GM12878 (cell line): ENCODE measurements at regions not wholly inside any gene's neighbourhood (a gene's known extent, or its start where the extent isn't known, plus 50 kb on each side); places are given as distances from the start of the nearest gene placed in this dataset.

Experiments used
- ATAC-seq: fragments of 200-7000 bp; cut with Tn5 transposase; 3 replicates; pipeline ENCODE4 v1.9.1; 2020; ENCODE audit warnings: mild to moderate bottlenecking, moderate library complexity
- BruUV-seq: library from RNA; stranded (reverse); fragments of 400-500 nt; replicated peaks from 2 replicates; lab custom pipeline; 2021; lab: Mats Ljungman, UMichigan
- CTCF ChIA-PET: fragments of 300-600 bp; sonication (Branson Sonifier 250); formaldehyde crosslinking; extraction: SDS; loops from one replicate; lab custom pipeline; 2021; ENCODE audit warnings: inconsistent platforms; lab: Yijun Ruan, JAX
- POLR2A ChIA-PET: fragments of 350-600 bp; formaldehyde crosslinking; extraction: SDS; loops from one replicate; lab custom pipeline; 2021; ENCODE audit warnings: inconsistent platforms; lab: Charles Lee
- RAD21 ChIA-PET: fragments of 300-600 bp; sonication (Branson Sonifier 250); formaldehyde crosslinking; loops from one replicate; lab custom pipeline; 2023; ENCODE audit warnings: antibody characterized with exemption; ENCODE audit not compliant: unreplicated experiment; lab: Charles Lee
- SMC1A ChIA-PET: fragments of 300-600 bp; sonication (Branson Sonifier 250); formaldehyde crosslinking; loops from one replicate; lab custom pipeline; 2023; ENCODE audit not compliant: unreplicated experiment, uncharacterized antibody; lab: Charles Lee
- DNase-seq: peaks from one replicate; pipeline ENCODE4 v3.0.0-alpha.2; 2011; ENCODE audit warnings: low read depth, low spot score
- FAIRE-seq: peaks from 3 replicates; lab custom pipeline; 2011; peaks lifted over from hg19 to GRCh38; lab: Jason Lieb, UNC
- H2AFZ ChIP-seq: 2 replicates; pipeline ENCODE4 v1.6.0; 2011; ENCODE audit warnings: low read depth, low read length, control low read depth; ENCODE audit not compliant: control insufficient read depth
- H3K27ac ChIP-seq: 2 replicates; pipeline ENCODE4 v1.5.1; 2011; ENCODE audit warnings: control low read depth; ENCODE audit not compliant: control insufficient read depth, insufficient read depth
- H3K27me3 ChIP-seq, 2 experiments: replicated peaks in 1 of 2; 2 replicates each; pipeline versions ENCODE4 v1.6.0 to v1.6.1; 2011; ENCODE audit warnings: low read length in 1 of 2; ENCODE audit not compliant: control insufficient read depth in 2 of 2, insufficient read depth in 2 of 2
- H3K36me3 ChIP-seq, 2 experiments: 2 replicates each; pipeline ENCODE4 v1.5.1; 2011; ENCODE audit warnings: low read length in 1 of 2; ENCODE audit not compliant: control insufficient read depth in 2 of 2, insufficient read depth in 2 of 2
- H3K4me1 ChIP-seq: 2 replicates; pipeline ENCODE4 v1.6.1; 2011; ENCODE audit warnings: mild to moderate bottlenecking, low read length, moderate library complexity, mixed read lengths; ENCODE audit not compliant: control insufficient read depth, insufficient read depth
- H3K4me2 ChIP-seq: 2 replicates; pipeline ENCODE4 v1.6.0; 2011; ENCODE audit warnings: control low read depth; ENCODE audit not compliant: control insufficient read depth, insufficient read depth
- H3K4me3 ChIP-seq: fragments of 200-600 bp; sonication (generic); 2 replicates; pipeline ENCODE4 v1.5.1; 2016
- H3K79me2 ChIP-seq: 2 replicates; pipeline ENCODE4 v1.6.0; 2011; ENCODE audit warnings: low read length; ENCODE audit not compliant: control insufficient read depth, insufficient read depth
- H3K9ac ChIP-seq: 2 replicates; pipeline ENCODE4 v1.8.0; 2011; ENCODE audit warnings: low read length, control low read depth, mixed read lengths; ENCODE audit not compliant: control insufficient read depth, insufficient read depth
- H3K9me3 ChIP-seq: replicated peaks from 3 replicates; pipeline ENCODE4 v1.5.1; 2011; ENCODE audit warnings: mild to moderate bottlenecking, low read length; ENCODE audit not compliant: control insufficient read depth, insufficient read depth
- H4K20me1 ChIP-seq: 2 replicates; pipeline ENCODE4 v1.6.0; 2011; ENCODE audit not compliant: control insufficient read depth, insufficient read depth
- BCL11A ChIP-seq: IDR thresholded peaks from 2 replicates; pipeline ENCODE4 v1.6.1; 2011; ENCODE audit warnings: low read depth, low read length
- IKZF1 ChIP-seq: fragments of 450-650 bp; conservative IDR thresholded peaks from 2 replicates; pipeline ENCODE4 v1.6.1; 2017; ENCODE audit warnings: antibody characterized with exemption, mild to moderate bottlenecking
- NR2F1 ChIP-seq: fragments of 450-650 bp; conservative IDR thresholded peaks from 2 replicates; pipeline ENCODE4 v1.6.1; 2017; ENCODE audit warnings: mild to moderate bottlenecking
- RBBP5 ChIP-seq: fragments of 200-600 bp; sonication (generic); conservative IDR thresholded peaks from 2 replicates; pipeline ENCODE4 v1.6.1; 2016
- RUNX3 ChIP-seq: IDR thresholded peaks from 2 replicates; pipeline ENCODE4 v1.6.1; 2012; ENCODE audit warnings: low read length, inconsistent platforms
- SIX5 ChIP-seq: IDR thresholded peaks from 2 replicates; pipeline ENCODE4 v1.6.1; 2011; ENCODE audit warnings: mild to moderate bottlenecking, low read depth, low read length, moderate library complexity; ENCODE audit not compliant: severe bottlenecking
- SMAD5 ChIP-seq: IDR thresholded peaks from 2 replicates; pipeline ENCODE4 v1.6.1; 2016; ENCODE audit warnings: antibody characterized with exemption, low read depth
- TCF12 ChIP-seq: IDR thresholded peaks from 2 replicates; pipeline ENCODE4 v1.6.1; 2011; ENCODE audit warnings: low read depth, mild to moderate bottlenecking, low read length
- WGBS: methylation state at CpG from one replicate; pipeline ENCODE4 v1.1.6; 2016; ENCODE audit warnings: low lambda C conversion rate; ENCODE audit not compliant: insufficient replicate concordance, insufficient coverage; ENCODE audit errors: missing lambda C conversion rate; 5-methylcytosine and 5-hydroxymethylcytosine counted together
- in situ Hi-C: fragments of 300-500 bp; cut with MboI; formaldehyde crosslinking; loops from 9 replicates; pipeline ENCODE4 v1.14.3; 2018; ENCODE audit warnings: mixed read lengths
- intact Hi-C: fragments of 100-400 bp; cut with micrococcal nuclease; formaldehyde crosslinking; loops from one replicate; pipeline ENCODE4 v1.14.2; 2022; ENCODE audit not compliant: unreplicated experiment
- TF ChIP-seq, protein P1 (sequence below): fragments of 450-650 bp; IDR thresholded peaks from 2 replicates; pipeline ENCODE4 v1.6.1; 2017; ENCODE audit warnings: mild to moderate bottlenecking, moderate library complexity
- TF ChIP-seq, protein P2 (sequence below): fragments of 450-650 bp; IDR thresholded peaks from 2 replicates; pipeline ENCODE4 v1.6.1; 2017; ENCODE audit warnings: borderline replicate concordance
- TF ChIP-seq, protein P3 (sequence below): IDR thresholded peaks from 2 replicates; pipeline ENCODE4 v1.6.1; 2011; ENCODE audit warnings: borderline replicate concordance, low read depth, mild to moderate bottlenecking, moderate library complexity, mixed read lengths, low read length; ENCODE audit not compliant: insufficient read depth; ENCODE audit errors: extremely low read length

DNA sequence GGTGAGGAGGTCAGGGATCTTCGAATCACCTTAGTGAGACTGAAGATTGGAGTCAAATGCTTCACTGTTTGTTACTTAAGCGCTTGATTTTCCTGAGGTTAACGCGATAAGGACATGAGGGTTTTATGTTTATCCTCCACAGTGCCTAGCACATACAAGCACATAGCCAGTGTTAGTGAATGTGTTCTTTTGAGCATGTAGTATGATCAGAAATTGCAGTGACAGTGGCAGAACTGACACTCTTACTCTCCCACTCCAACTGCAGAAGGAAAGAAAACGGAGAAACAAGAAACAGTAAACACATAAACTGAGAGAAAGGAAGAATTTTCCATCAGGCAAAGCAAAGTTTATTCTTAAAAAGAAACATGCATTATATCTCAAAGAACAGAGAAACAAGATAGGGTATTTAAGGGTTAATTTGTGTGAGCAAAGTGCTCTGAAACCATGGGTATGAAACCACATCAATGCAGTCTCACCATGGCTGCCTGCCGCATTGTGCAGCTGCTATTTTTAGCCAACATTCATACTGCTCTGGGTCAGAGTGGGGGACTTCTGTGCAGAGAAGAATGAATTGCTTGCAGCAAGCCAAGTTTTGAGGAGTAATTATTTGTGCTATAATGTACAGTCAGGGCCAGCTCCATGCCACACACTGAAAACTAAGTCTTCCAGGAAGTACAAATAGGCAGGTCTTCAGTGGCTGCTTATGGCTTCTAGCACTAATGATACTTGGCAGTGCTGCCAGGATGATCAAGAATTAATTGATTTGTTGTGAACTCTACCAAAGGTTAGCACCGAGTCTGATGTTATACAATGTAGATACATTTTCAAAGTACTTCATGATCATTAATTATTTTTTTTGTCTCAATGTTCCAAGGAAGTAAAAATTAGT is 152.0 kb downstream of the MACC1 start (continued):
- TF ChIP-seq, protein P1, sequence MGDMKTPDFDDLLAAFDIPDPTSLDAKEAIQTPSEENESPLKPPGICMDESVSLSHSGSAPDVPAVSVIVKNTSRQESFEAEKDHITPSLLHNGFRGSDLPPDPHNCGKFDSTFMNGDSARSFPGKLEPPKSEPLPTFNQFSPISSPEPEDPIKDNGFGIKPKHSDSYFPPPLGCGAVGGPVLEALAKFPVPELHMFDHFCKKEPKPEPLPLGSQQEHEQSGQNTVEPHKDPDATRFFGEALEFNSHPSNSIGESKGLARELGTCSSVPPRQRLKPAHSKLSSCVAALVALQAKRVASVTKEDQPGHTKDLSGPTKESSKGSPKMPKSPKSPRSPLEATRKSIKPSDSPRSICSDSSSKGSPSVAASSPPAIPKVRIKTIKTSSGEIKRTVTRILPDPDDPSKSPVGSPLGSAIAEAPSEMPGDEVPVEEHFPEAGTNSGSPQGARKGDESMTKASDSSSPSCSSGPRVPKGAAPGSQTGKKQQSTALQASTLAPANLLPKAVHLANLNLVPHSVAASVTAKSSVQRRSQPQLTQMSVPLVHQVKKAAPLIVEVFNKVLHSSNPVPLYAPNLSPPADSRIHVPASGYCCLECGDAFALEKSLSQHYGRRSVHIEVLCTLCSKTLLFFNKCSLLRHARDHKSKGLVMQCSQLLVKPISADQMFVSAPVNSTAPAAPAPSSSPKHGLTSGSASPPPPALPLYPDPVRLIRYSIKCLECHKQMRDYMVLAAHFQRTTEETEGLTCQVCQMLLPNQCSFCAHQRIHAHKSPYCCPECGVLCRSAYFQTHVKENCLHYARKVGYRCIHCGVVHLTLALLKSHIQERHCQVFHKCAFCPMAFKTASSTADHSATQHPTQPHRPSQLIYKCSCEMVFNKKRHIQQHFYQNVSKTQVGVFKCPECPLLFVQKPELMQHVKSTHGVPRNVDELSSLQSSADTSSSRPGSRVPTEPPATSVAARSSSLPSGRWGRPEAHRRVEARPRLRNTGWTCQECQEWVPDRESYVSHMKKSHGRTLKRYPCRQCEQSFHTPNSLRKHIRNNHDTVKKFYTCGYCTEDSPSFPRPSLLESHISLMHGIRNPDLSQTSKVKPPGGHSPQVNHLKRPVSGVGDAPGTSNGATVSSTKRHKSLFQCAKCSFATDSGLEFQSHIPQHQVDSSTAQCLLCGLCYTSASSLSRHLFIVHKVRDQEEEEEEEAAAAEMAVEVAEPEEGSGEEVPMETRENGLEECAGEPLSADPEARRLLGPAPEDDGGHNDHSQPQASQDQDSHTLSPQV, result no peak
- TF ChIP-seq NR2F1, result peak; percentile 73

DNA sequence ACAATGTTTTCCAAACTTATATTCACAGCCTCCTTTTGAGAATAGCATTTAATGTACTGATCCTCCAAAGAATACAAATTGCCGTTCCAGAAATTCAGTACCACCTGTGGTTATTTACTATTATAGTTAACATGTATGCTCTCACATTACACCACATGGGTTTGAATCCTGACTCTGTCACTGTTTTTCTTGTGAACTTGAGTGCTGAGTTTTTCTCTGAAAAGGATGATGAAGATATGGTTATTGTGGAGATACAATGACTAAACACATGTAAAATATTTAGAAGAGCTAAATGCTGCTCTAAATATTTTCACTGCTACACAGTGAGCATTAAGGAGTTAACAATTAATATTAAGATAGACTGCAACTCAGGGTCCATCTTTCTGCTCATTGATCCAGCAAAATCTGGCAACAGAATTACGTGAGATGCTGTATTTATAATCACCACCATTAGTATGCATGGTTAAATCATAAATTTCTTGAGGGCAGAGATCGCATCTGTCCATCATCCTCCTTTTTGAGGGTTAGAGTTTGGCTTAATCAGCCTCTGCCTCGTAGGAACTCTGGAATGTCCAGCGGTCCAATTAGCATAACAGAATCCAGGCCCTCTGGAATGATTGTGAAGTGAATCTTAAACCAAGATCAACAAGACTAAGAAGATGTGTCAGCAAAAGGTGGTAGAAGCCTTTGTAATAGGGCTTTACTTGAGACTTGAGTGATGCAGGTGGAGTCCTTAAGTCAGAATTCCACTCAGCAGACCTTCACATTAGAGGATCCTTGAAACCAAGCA is 152.8 kb downstream of the MACC1 start:
- BruUV-seq, result no TSS peak
- intact Hi-C loops, result no loop called here
- CTCF ChIA-PET, result no interaction called here
- TF ChIP-seq SIX5 (no peak), RBBP5 (no peak), SMAD5 (no peak), TCF12 (no peak), IKZF1 (no peak), BCL11A (no peak), RUNX3 (no peak)
- TF ChIP-seq, protein P2, sequence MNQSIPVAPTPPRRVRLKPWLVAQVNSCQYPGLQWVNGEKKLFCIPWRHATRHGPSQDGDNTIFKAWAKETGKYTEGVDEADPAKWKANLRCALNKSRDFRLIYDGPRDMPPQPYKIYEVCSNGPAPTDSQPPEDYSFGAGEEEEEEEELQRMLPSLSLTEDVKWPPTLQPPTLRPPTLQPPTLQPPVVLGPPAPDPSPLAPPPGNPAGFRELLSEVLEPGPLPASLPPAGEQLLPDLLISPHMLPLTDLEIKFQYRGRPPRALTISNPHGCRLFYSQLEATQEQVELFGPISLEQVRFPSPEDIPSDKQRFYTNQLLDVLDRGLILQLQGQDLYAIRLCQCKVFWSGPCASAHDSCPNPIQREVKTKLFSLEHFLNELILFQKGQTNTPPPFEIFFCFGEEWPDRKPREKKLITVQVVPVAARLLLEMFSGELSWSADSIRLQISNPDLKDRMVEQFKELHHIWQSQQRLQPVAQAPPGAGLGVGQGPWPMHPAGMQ, result no peak
- TF ChIP-seq, protein P3, sequence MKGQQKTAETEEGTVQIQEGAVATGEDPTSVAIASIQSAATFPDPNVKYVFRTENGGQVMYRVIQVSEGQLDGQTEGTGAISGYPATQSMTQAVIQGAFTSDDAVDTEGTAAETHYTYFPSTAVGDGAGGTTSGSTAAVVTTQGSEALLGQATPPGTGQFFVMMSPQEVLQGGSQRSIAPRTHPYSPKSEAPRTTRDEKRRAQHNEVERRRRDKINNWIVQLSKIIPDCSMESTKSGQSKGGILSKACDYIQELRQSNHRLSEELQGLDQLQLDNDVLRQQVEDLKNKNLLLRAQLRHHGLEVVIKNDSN, result no peak

More for the DNA sequence above, 152.8 kb downstream of the MACC1 start:
- H3K36me3 ChIP-seq, result no peaks in the 10 kb centered on the region
- no peak for DNase-seq
- no peak overlapping the region for H3K4me3 ChIP-seq
- no peak for FAIRE-seq
- no peak overlapping the region for H3K27ac ChIP-seq
- RAD21 ChIA-PET, result no interaction called here
- no peaks in the 10 kb centered on the region for H3K27me3 ChIP-seq
- H3K79me2 ChIP-seq, result no peaks in the 10 kb centered on the region
- in situ Hi-C loops, result no loop called here
- H3K4me1 ChIP-seq, result peaks cover 11% of the 10 kb centered on the region
- no peaks in the 10 kb centered on the region for H4K20me1 ChIP-seq
- H3K9ac ChIP-seq, result no peak overlapping the region
- POLR2A ChIA-PET, result no interaction called here
- 66% methylated on average over 5 of the region's 5 CpGs for WGBS
- SMC1A ChIA-PET, result interaction anchor here (0.7 to 1.1 kb wide), 2 partner anchors 16 to 43 kb away, joined by 3 read pairs; no protein-coding TSS in a partner anchor
- no peak overlapping the region for H2AFZ ChIP-seq
- peaks cover 2% of the 10 kb centered on the region; the same call in 1 of the 3 replicates for H3K9me3 ChIP-seq
- no peak; the same call in 1 of the 3 replicates for ATAC-seq
- no peak overlapping the region for H3K4me2 ChIP-seq
